ENCODE measurements at regions not wholly inside any gene's neighbourhood (a gene's known extent, or its start where the extent isn't known, plus 50 kb on each side); places are given as distances from the start of the nearest gene placed in this dataset.

GRCh38 chr3:72641684-72642083 is 206.6 kb downstream of the SHQ1 start:
- no peaks in the 10 kb centered on the region for H3K36me3 ChIP-seq
- no peak for DNase-seq
- no peak overlapping the region for H3K27ac ChIP-seq
- H3K4me1 ChIP-seq, result no peaks in the 10 kb centered on the region
- H3K9me3 ChIP-seq, result no peaks in the 10 kb centered on the region
- TF ChIP-seq CTCF (IDR thresholded peaks at IDR 0.05), result no peak
- intact Hi-C loops (cut with DNase I; ENCODE audit: low total_unique reads), result no loop called here
- peaks cover 0 to 29% of the 10 kb centered on the region in 2 donors for H3K27me3 ChIP-seq
- no peak overlapping the region for H3K4me3 ChIP-seq

- H3K4me1 ChIP-seq, result no peaks in the 10 kb centered on the region
- no peaks in the 10 kb centered on the region for H3K9me3 ChIP-seq
- H3K4me3 ChIP-seq, result no peak overlapping the region
- H3K27me3 ChIP-seq, result peaks cover 0 to 32% of the 10 kb centered on the region in 2 donors
- H3K27ac ChIP-seq, result no peak overlapping the region
- no peak for DNase-seq
- intact Hi-C loops (cut with DNase I; ENCODE audit: low total_unique reads), result no loop called here
- TF ChIP-seq CTCF (IDR thresholded peaks at IDR 0.05), result no peak
- no peaks in the 10 kb centered on the region for H3K36me3 ChIP-seq
Observed at GRCh38 chr3:72641072-72641471, 207.2 kb downstream of the SHQ1 start.

GRCh38 chr3:72636969-72637597 is 211.2 kb downstream of the SHQ1 start:
- TF ChIP-seq CTCF (IDR thresholded peaks at IDR 0.05), result no peak
- Histone ChIP-seq H3K36me3 (no peaks in the 10 kb centered on the region), H3K27me3 (peaks cover 0 to 29% of the 10 kb centered on the region in 2 donors), H3K4me1 (no peaks in the 10 kb centered on the region), H3K4me3 (no peak overlapping the region), H3K9me3 (no peaks in the 10 kb centered on the region), H3K27ac (no peak overlapping the region)
- DNase-seq, result no peak
- intact Hi-C loops (cut with DNase I; ENCODE audit: low total_unique reads), result no loop called here

GRCh38 chr3:72635551-72635950 is 212.7 kb downstream of the SHQ1 start:
- no peak for TF ChIP-seq CTCF (IDR thresholded peaks at IDR 0.05)
- H3K27me3 ChIP-seq, result peaks cover 0 to 22% of the 10 kb centered on the region in 2 donors

GRCh38 chr3:72634128-72634527 is 214.1 kb downstream of the SHQ1 start:
- Histone ChIP-seq H3K9me3 (no peaks in the 10 kb centered on the region), H3K36me3 (no peaks in the 10 kb centered on the region), H3K4me3 (no peak overlapping the region), H3K4me1 (no peaks in the 10 kb centered on the region), H3K27ac (no peak overlapping the region), H3K27me3 (peaks cover 0 to 18% of the 10 kb centered on the region in 2 donors)
- no peak for DNase-seq
- intact Hi-C loops (cut with DNase I; ENCODE audit: low total_unique reads), result no loop called here
- no peak for TF ChIP-seq CTCF (IDR thresholded peaks at IDR 0.05)

More at GRCh38 chr3:72635551-72635950, 212.7 kb downstream of the SHQ1 start:
- Histone ChIP-seq H3K36me3 (no peaks in the 10 kb centered on the region), H3K4me1 (no peaks in the 10 kb centered on the region), H3K27ac (no peak overlapping the region), H3K4me3 (no peak overlapping the region), H3K9me3 (no peaks in the 10 kb centered on the region)
- intact Hi-C loops (cut with DNase I; ENCODE audit: low total_unique reads), result no loop called here
- DNase-seq, result no peak

- H3K4me1 ChIP-seq, result no peaks in the 10 kb centered on the region
- H3K9me3 ChIP-seq, result no peaks in the 10 kb centered on the region
- no peak for TF ChIP-seq CTCF (IDR thresholded peaks at IDR 0.05)
- intact Hi-C loops (cut with DNase I; ENCODE audit: low total_unique reads), result no loop called here
- H3K36me3 ChIP-seq, result no peaks in the 10 kb centered on the region
- DNase-seq, result no peak
- no peak overlapping the region for H3K4me3 ChIP-seq
- peaks cover 0 to 18% of the 10 kb centered on the region in 2 donors for H3K27me3 ChIP-seq
- no peak overlapping the region for H3K27ac ChIP-seq
Observed at GRCh38 chr3:72633534-72633933, 214.7 kb downstream of the SHQ1 start.

All from tibial artery (tissue), 4 donors.